HepG2 (cell line): ENCODE measurements at regions not wholly inside any gene's neighbourhood (a gene's known extent, or its start where the extent isn't known, plus 50 kb on each side); places are given as distances from the start of the nearest gene placed in this dataset.
A peak's percentile ranks its signal among the peaks of the same experiment; 100 is the strongest.

Experiments used
- ATAC-seq: fragments of 200-7000 bp; cut with Tn5 transposase; 3 replicates; pipeline ENCODE4 v1.9.1; 2020; ENCODE audit warnings: mild to moderate bottlenecking, moderate library complexity
- BruUV-seq: library from RNA; stranded (reverse); fragments of 400-500 nt; replicated peaks from 2 replicates; lab custom pipeline; 2021; lab: Mats Ljungman, UMichigan
- CTCF ChIA-PET: fragments of 300-600 bp; formaldehyde crosslinking; extraction: SDS; loops from one replicate; lab custom pipeline; 2021; ENCODE audit warnings: low total read pairs, inconsistent platforms, low intra/inter-chr PET ratio; lab: Yijun Ruan, JAX
- POLR2A ChIA-PET: fragments of 350-600 bp; sonication (Branson Sonifier 250); formaldehyde crosslinking; loops from one replicate; lab custom pipeline; 2020; ENCODE audit warnings: antibody characterized with exemption, inconsistent platforms; lab: Yijun Ruan, JAX
- DNase-seq: peaks from one replicate; pipeline ENCODE4 v3.0.0-alpha.2; 2015; ENCODE audit warnings: low spot score
- FAIRE-seq: peaks from 3 replicates; lab custom pipeline; 2011; peaks lifted over from hg19 to GRCh38; lab: Jason Lieb, UNC
- H2AFZ ChIP-seq: one replicate; pipeline ENCODE4 v1.6.1; 2011; ENCODE audit warnings: low read length, inconsistent platforms
- H3K27ac ChIP-seq: fragments of 300-600 bp; 3 replicates; pipeline ENCODE4 v1.8.0; 2011; ENCODE audit warnings: mixed run types, mild to moderate bottlenecking, mixed read lengths, low read length, inconsistent platforms; ENCODE audit not compliant: insufficient read depth; ENCODE audit errors: extremely low read length
- H3K27me3 ChIP-seq, 2 experiments: fragments of 200-600 bp in 1 of 2; 2 replicates in 1 of 2; 3 replicates in 1 of 2; pipeline versions ENCODE4 v1.6.0 to v1.8.0; 2011; ENCODE audit warnings: low read length in 2 of 2, mild to moderate bottlenecking in 2 of 2, moderate library complexity in 2 of 2, inconsistent platforms in 1 of 2; ENCODE audit not compliant: insufficient read depth in 2 of 2, control insufficient read depth in 1 of 2
- H3K36me3 ChIP-seq, 2 experiments: fragments of 200-600 bp in 1 of 2; replicated peaks in 1 of 2; 2 replicates in 1 of 2; 3 replicates in 1 of 2; pipeline versions ENCODE4 v1.5.1 to v1.8.0; 2011; ENCODE audit warnings: low read length in 2 of 2, inconsistent platforms in 1 of 2; ENCODE audit not compliant: insufficient read depth in 2 of 2, control insufficient read depth in 1 of 2
- H3K4me1 ChIP-seq: 2 replicates; pipeline ENCODE4 v1.5.1; 2012; ENCODE audit warnings: low read length, inconsistent platforms; ENCODE audit not compliant: insufficient read depth
- H3K4me2 ChIP-seq: 2 replicates; pipeline ENCODE4 v1.6.0; 2011; ENCODE audit warnings: low read depth, low read length, inconsistent platforms
- H3K4me3 ChIP-seq, 3 experiments: fragments of 200-600 bp in 1 of 3; sonication (generic), shearing (Covaris generic) in 1 of 3; replicated peaks in 1 of 3; 2 replicates each; pipeline ENCODE4 v1.5.1; 2011 to 2016; ENCODE audit warnings: low read length in 3 of 3, inconsistent platforms in 2 of 3, low read depth in 2 of 3, mild to moderate bottlenecking in 2 of 3, control low read depth in 1 of 3, mixed read lengths in 1 of 3; ENCODE audit not compliant: insufficient read depth in 1 of 3
- H3K79me2 ChIP-seq: one replicate; pipeline ENCODE4 v1.6.1; 2011; ENCODE audit warnings: low read length, inconsistent platforms; ENCODE audit not compliant: insufficient read depth
- H3K9ac ChIP-seq: 2 replicates; pipeline ENCODE4 v1.6.0; 2011; ENCODE audit warnings: mild to moderate bottlenecking, low read depth, low read length, inconsistent platforms; ENCODE audit not compliant: insufficient read depth
- H3K9me3 ChIP-seq: 2 replicates; pipeline ENCODE4 v1.5.1; 2012; ENCODE audit warnings: mild to moderate bottlenecking, low read length
- H4K20me1 ChIP-seq: 2 replicates; pipeline ENCODE4 v1.6.0; 2011; ENCODE audit warnings: inconsistent platforms, mild to moderate bottlenecking, low read length, moderate library complexity; ENCODE audit not compliant: insufficient read depth
- FOXM1 ChIP-seq: sonication (generic); formaldehyde crosslinking; IDR thresholded peaks from 2 replicates; pipeline ENCODE4 v1.5.0; 2020; ENCODE audit warnings: missing genetic modification reagents
- NFIB ChIP-seq: sonication (generic); formaldehyde crosslinking; IDR thresholded peaks from 2 replicates; pipeline ENCODE4 v1.9.0; 2021; ENCODE audit warnings: missing genetic modification reagents, mild to moderate bottlenecking, borderline replicate concordance
- PRMT3 ChIP-seq: sonication (generic); formaldehyde crosslinking; IDR thresholded peaks from 2 replicates; pipeline ENCODE4 v1.8.1; 2022; ENCODE audit warnings: low read depth, mild to moderate bottlenecking, moderate library complexity, missing genetic modification reagents, borderline replicate concordance
- TFAP4 ChIP-seq: sonication (generic); IDR thresholded peaks from 2 replicates; pipeline ENCODE4 v1.6.1; 2016; ENCODE audit warnings: low read depth, borderline replicate concordance
- THAP7 ChIP-seq: sonication (generic); formaldehyde crosslinking; IDR thresholded peaks from 2 replicates; pipeline ENCODE4 v1.8.1; 2023; ENCODE audit warnings: mild to moderate bottlenecking, missing genetic modification reagents
- ZBTB4 ChIP-seq: sonication (generic); formaldehyde crosslinking; IDR thresholded peaks from 2 replicates; pipeline ENCODE4 v1.4.0; 2020; ENCODE audit warnings: missing genetic modification reagents, mild to moderate bottlenecking, borderline replicate concordance
- ZNF230 ChIP-seq: sonication (generic); formaldehyde crosslinking; IDR thresholded peaks from 2 replicates; pipeline ENCODE4 v1.4.0; 2020; ENCODE audit warnings: mild to moderate bottlenecking, missing genetic modification reagents
- ZNF543 ChIP-seq: sonication (generic); formaldehyde crosslinking; IDR thresholded peaks from 2 replicates; pipeline ENCODE4 v1.4.0; 2020; ENCODE audit warnings: mild to moderate bottlenecking, missing genetic modification reagents
- ZNF557 ChIP-seq: sonication (generic); formaldehyde crosslinking; IDR thresholded peaks from 2 replicates; pipeline ENCODE4 v1.4.0; 2020; ENCODE audit warnings: missing genetic modification reagents
- WGBS: methylation state at CpG from one replicate; pipeline ENCODE4 v1.1.6; 2017; ENCODE audit warnings: low lambda C conversion rate; 5-methylcytosine and 5-hydroxymethylcytosine counted together
- in situ Hi-C: cut with HindIII; loops from 2 replicates; pipeline ENCODE4 v1.10.0; 2017; ENCODE audit warnings: low pct_unique_long_range_greater_than_20kb; ENCODE audit not compliant: extremely low pct_ligation_motif_present
- intact Hi-C: fragments of 100-400 bp; cut with micrococcal nuclease; formaldehyde crosslinking; loops from one replicate; pipeline ENCODE4 v1.10.0; 2022; ENCODE audit not compliant: unreplicated experiment

GRCh38 chr14:53807542-53807941, 149.1 kb downstream of the BMP4 start:
- H3K27me3 ChIP-seq, result no peaks in the 10 kb centered on the region
- H3K4me3 ChIP-seq, result no peak overlapping the region
- WGBS, result 93% methylated on average over 3 of the region's 3 CpGs
- no peaks in the 10 kb centered on the region for H3K79me2 ChIP-seq
- in situ Hi-C loops, result no loop called here
- H3K9me3 ChIP-seq, result no peaks in the 10 kb centered on the region
- no peak overlapping the region for H3K4me2 ChIP-seq
- DNase-seq (peak; percentile 8), FAIRE-seq (no peak), ATAC-seq (no peak)
- no peaks in the 10 kb centered on the region for H3K36me3 ChIP-seq
- no peak overlapping the region for H3K27ac ChIP-seq
- H3K4me1 ChIP-seq, result no peaks in the 10 kb centered on the region
- no peaks in the 10 kb centered on the region for H4K20me1 ChIP-seq
- H3K9ac ChIP-seq, result no peak overlapping the region
- TF ChIP-seq ZNF543 (CRISPR knock-in tag), result no peak
- TF ChIP-seq THAP7 (CRISPR knock-in tag), result no peak
- no peak for TF ChIP-seq ZBTB4 (CRISPR knock-in tag)
- no peak for TF ChIP-seq NFIB
- TF ChIP-seq TFAP4, result no peak
- TF ChIP-seq ZNF230 (CRISPR knock-in tag), result no peak
- TF ChIP-seq PRMT3 (CRISPR knock-in tag), result no peak
- TF ChIP-seq ZNF557 (CRISPR knock-in tag), result no peak
- TF ChIP-seq FOXM1 (CRISPR knock-in tag), result no peak
- no TSS peak for BruUV-seq
- POLR2A ChIA-PET, result no interaction called here
- H2AFZ ChIP-seq, result no peak overlapping the region
- intact Hi-C loops, result loop anchor here (5.0 kb wide), 1 partner anchor 565 kb away; no protein-coding TSS in a partner anchor
- CTCF ChIA-PET, result no interaction called here
